Gastrocnemius medialis (tissue), 4 donors: ENCODE measurements at regions not wholly inside any gene's neighbourhood (a gene's known extent, or its start where the extent isn't known, plus 50 kb on each side); places are given as distances from the start of the nearest gene placed in this dataset.

ENCODE experiments used
- POLR2A ChIP-seq, 2 donors: fragments of 450-650 bp; IDR thresholded peaks; one replicate each; pipeline ENCODE4 v1.6.1; 2017; ENCODE audit warnings: antibody characterized with exemption in 2 of 2, mild to moderate bottlenecking in 2 of 2, moderate library complexity in 2 of 2
- TF ChIP-seq, protein P1 (sequence below), 5 experiments: fragments of 450-650 bp in 3 of 5; fragments of 200-600 bp in 2 of 5; sonication (generic) in 2 of 5; IDR thresholded peaks in 4 of 5; conservative IDR thresholded peaks in 1 of 5; 1 replicate in 4 of 5; 2 replicates in 1 of 5; pipeline ENCODE4 v1.5.1; 2016 to 2019; ENCODE audit warnings: antibody characterized with exemption in 5 of 5, mild to moderate bottlenecking in 3 of 5, moderate library complexity in 3 of 5

DNA sequence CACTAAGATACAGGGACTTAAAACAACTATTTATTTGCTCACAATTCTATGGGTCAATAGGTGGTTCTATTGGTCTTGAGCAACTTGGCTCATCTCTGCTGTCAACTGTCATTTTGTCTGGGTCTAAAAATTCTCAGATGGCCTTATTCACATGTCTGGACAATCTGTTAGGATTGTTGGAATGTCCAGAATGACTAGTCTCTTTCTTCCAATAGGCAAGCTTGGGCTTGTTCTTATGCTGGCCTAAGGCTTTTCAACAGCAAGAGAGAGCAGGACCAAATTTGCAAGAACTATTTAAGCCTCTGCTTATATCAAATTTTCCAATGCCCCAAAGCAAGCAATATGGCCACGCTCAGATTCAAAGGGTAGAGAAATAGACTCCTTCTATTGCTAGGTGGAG is 240.9 kb downstream of the KIF2B start:
- TF ChIP-seq, protein P1, sequence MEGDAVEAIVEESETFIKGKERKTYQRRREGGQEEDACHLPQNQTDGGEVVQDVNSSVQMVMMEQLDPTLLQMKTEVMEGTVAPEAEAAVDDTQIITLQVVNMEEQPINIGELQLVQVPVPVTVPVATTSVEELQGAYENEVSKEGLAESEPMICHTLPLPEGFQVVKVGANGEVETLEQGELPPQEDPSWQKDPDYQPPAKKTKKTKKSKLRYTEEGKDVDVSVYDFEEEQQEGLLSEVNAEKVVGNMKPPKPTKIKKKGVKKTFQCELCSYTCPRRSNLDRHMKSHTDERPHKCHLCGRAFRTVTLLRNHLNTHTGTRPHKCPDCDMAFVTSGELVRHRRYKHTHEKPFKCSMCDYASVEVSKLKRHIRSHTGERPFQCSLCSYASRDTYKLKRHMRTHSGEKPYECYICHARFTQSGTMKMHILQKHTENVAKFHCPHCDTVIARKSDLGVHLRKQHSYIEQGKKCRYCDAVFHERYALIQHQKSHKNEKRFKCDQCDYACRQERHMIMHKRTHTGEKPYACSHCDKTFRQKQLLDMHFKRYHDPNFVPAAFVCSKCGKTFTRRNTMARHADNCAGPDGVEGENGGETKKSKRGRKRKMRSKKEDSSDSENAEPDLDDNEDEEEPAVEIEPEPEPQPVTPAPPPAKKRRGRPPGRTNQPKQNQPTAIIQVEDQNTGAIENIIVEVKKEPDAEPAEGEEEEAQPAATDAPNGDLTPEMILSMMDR (IDR thresholded peaks at IDR 0.05 in 4 of 5, conservative IDR thresholded peaks at IDR 0.05 in 1 of 5): no peak
- no peak for TF ChIP-seq POLR2A (IDR thresholded peaks at IDR 0.05)
